Stimulated activated CD8-positive, alpha-beta memory T cell treated with anti-CD3 and anti-CD28 coated beads, Interleukin-4, amount 100 ng/mL, for 48 hours (primary cell): ENCODE measurements at regions not wholly inside any gene's neighbourhood (a gene's known extent, or its start where the extent isn't known, plus 50 kb on each side); places are given as distances from the start of the nearest gene placed in this dataset.

Source experiments
- DNase-seq: peaks from one replicate; pipeline ENCODE4 v3.0.0-alpha.2; 2020

DNA sequence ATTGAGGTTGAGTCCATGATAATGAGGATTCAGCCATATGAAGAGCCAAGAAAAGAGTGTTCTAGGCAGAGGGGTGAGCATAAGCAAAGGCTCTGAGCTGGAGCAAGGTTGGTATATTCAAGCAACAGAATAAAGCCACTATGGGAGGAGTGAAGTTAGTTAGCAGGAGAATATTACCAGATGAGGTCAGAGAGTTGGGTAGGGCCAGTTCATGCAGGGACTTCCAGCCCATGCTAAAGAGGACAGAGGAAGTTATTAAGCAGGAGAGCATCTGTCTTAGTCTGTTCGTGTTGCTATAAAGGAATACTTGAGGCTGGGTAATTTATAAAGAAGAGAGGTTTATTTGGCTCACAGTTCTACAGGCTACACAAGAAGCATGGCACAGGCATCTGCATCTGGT, 57.1 kb upstream of the ATG10 start:
- no peak for DNase-seq

DNA sequence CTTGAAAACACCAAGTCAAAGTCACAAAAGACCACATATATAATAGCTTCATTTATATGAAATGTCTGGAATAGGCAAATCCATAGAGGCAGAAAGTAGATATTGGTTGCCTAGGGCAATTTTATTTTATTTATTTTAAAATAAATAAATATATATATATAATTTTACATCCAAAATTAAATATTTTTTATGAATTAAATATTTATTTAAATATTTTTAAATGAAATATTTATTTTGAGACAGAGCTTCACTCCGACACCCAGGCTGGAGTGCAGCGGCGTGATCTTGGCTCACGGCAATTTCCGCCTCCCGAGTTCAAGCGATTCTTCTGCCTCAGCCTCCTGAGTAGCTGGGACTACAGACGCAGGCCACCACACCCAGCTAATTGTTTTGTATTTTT, 58.9 kb upstream of the ATG10 start:
- no peak for DNase-seq

DNA sequence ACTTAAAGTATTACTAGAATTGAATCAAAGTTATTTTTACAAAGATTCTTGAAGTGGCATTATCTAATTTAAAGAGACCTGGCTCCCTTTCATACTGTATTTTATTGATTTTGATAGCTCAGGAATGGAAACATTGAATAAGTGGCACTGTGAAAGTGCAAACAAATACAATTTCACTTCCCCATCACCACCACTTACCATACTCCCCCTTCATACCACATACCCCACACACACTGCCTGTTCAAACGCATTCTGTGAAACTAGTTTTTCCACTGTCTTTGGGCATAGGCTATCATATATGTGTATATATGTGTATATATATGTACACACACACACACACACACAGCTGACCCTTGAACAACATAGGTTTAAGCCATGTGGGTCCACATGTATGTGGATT, 62.1 kb upstream of the ATG10 start:
- DNase-seq: no peak

DNA sequence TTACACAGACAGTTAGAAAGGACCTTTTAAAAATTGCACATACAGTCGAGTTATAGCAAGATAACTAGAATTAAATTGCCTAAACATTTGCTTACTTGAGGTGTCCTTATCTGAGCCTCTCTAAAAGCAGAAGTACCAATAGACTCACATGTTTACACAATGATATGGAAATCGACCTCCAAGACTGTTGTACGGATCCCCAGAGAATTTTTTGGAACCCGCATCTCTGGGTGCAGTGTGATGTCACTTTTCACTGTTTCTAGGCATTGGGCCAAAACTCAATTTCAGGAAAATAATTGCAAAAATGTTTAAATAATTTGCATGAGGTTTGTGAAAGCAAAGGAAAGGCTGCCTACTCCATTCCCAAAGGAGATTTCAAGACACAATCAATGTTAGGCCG, 63.1 kb upstream of the ATG10 start:
- no peak for DNase-seq

DNA sequence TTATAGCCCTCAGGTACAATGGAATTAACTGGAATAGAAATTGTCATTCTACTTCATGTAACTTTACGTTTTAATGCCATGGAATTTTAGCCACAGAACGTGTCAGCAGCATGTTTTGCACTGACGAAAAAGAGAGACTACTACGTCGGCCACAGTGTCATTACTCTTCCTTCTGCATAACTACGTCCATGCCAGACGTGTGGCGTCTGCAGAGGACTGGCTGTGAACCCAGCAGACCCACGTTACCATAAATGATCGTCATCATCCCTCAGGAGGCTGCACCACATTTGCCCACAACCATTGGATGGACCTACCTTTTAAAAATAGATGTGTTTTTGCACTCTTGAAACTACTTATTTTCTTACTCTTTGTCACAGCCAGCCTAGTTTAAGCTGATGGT, 63.8 kb upstream of the ATG10 start:
- DNase-seq: no peak

DNA sequence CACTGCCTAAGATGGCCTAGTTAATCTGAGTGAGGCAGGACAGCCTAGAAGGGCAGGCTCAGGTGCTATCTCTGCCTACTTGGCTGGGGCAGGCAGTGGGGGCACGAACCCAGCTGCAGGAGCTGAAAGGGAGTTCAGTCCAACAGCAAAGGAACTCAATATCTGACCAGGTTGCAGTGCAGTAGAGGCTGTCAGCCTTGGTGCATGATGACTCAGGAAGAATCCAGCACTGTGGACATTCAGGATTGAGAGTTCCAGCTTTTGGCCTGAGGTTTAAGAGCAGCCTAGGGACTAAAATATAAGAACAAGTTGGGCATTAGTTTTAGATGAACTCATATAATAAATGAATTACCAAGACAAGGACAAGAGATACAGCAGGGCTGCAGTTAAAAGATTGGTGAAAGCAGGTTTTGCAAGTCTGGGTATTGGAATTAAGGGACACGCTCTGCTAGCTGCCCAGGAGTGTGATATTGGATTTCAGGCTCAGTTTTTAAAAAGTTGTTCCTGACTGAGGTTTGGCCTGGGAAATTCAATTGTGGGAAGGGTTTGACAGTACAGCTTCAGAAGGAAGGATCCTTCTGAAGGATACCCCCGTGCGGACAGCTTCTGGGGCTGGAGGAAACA, 64.7 kb upstream of the ATG10 start:
- no peak for DNase-seq

DNA sequence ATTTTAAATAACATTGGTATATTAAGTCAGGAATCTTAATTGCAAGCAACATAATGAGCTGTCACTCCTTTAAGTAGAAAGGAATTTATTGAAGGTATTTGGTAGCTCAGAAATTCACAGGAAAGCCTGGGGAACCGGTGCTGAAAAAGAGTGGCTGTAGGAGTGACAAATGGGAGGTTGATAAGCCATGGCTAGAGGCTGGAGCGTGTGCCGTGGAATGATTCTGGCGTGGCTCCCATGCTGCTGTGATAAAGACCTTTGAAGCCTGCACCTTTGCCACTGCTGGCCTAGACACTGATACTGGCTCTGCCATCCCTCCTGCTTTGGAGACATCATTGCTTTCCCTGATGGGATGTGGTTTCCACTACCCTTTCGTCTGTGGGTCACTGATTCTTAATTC, 65.7 kb upstream of the ATG10 start:
- DNase-seq: no peak

DNA sequence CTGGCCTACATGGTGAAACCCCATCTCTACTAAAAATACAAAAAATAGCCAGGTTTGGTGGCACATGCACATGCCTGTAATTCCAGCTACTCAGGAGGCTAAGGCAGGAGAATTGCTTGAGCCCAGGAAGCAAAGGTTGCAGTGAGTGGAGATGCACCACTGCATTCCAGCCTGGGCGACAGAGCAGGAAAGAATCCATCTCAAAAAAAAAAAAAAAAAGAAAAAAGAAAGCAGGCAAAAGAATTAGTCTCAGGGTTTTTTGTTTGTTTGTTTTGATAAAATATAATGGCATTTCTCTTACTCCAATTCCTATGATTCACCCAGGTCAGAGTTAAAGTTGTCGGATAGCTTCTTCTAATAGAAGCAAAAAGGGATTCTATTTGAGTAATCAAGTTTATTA, 67.0 kb upstream of the ATG10 start:
- DNase-seq: no peak

DNA sequence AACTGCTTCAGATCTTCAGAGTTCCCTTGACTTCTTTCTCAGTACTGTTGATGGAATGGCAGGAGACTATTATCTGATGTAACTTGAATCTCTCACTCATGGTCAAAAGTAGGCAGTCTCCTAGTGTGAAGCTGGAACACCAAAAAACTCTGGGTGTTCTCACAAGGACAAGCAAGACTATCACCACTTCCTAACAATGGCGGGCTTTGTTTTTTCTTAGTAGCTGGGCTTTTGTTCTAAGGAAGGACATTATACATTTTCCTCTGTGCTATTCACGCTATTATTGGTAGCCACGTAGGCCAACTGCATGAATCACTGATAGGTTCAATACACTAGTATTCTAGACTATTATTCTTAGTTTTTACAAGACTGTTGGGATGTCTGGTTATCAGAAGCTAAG, 67.7 kb upstream of the ATG10 start:
- DNase-seq: no peak

DNA sequence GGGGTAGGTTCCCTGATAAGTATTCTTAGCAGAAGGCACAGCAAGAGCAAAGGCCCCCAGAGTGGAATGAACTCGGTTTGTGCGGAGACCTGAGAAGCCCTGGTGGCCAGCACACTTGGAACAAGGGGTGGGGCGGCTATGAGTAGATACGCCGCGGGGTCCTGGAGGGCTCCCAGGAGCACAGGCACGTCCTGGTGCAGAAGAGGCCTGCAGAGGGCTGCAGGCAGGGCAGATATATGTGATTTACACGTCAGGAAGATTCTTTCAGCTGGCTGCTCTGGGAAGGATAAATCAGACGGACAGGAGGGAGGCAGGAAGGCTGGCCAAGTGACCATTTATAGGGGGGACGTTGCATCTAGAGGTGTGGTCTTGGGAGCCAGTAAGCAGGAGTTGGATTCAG, 70.2 kb upstream of the ATG10 start:
- DNase-seq: no peak

DNA sequence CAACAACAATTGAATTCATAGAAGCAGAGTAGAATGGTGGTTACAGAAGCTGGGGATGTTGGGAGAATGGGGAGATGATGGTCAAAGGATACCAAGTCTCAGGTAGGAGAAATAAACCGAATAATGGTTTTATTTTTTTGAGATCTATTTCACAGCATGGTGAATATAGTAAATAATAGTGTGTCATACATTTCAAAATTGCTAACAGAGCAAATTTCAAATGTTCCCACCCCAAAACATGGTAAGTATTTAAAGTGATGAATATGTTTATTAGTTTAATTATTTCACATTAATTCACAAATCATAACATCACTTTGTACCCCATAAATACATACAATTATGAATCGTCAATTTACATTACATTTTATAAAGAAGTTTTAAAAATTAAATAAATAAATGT, 72.7 kb upstream of the ATG10 start:
- no peak for DNase-seq

DNA sequence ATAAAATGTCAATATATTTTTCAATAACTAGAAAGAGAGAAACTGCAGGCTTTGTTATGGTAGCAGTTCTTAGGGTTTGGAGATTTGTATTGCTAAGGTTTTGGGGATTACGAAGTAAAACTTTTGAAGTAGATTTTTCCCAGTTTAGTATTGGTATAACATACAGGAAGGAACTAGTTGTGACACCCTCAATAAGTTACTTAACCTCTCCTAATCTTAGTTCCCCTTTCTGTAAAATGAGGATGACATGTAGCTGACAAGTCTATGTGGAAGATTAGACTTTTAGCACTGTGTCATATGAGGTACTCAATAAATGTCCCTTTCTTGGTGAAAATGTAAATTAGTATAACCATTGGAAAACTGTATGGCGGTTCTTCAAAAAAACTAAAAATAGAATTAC, 73.4 kb upstream of the ATG10 start:
- DNase-seq: no peak

DNA sequence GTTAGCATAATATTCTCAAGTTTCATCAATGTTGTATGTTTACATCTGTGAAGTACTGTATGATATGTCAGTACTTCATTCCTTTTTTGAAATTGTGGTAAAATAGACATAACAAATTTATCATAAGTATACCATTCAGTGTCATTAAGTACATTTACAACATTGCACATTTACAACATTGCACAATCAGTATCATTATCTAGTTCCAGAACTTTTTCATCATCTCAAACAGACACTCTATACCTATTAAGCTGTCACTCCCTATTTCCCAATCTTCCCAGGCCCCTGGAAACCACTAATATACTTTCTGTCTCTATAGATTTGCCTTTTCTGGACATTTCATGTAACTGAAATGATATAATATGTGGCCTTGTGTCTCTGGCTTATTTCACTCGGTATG, 75.1 kb upstream of the ATG10 start:
- no peak for DNase-seq

DNA sequence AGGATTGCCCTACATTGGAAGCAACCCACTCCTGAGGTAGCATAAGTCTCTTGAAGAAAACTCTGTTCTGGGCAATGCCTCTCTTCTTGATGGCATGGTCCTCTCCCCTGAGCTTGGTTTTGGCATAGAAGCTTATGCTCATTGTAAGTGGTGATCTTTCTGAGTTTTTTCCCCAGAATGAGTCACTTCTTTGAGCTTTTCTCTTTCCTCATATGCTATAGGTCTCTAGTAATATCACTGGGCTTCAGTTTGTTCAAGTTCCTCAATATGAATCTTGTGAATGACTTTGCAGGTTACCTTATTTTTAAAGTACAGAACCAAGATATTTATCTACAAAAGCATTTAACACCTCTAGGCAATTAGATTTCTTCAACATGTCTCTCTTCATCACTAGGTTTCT, 76.5 kb upstream of the ATG10 start:
- no peak for DNase-seq

DNA sequence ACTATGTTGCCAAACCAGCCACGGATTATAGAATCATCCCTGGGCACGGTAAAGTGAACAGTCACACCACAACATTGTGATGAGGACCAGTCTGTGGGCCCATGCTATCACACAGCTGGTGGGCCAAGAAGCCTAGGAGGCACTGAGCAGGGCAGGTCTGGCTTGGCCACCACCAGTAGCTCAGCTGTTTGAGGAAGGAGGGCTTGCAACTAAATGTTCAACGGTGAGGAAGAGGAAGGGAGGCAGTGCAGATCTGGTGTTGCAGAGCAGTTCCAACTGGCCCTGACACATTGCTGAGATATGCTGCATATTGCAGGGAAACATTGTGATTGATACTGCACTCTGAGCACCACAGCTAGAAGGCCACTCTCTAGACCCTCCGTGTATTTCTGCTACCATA, 77.9 kb upstream of the ATG10 start:
- DNase-seq: no peak

DNA sequence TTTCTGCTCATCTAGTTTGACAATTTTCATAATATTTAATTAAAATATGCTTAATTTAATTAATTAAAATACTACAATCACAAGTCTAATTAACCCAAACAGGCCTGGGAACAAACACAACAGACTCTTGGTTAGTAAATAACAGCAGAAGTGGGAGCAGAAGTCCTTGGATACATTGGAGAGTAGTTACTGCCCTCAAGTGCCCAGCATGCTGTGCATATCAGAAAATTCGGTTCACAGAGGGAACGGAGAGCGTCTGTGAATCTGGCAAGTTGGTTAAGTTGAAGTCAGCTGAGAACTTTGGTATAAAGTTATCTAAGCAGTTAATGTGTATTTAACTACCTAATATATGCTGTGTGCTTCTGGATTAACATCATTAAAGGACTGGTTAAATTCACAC, 87.0 kb upstream of the ATG10 start:
- DNase-seq: no peak

DNA sequence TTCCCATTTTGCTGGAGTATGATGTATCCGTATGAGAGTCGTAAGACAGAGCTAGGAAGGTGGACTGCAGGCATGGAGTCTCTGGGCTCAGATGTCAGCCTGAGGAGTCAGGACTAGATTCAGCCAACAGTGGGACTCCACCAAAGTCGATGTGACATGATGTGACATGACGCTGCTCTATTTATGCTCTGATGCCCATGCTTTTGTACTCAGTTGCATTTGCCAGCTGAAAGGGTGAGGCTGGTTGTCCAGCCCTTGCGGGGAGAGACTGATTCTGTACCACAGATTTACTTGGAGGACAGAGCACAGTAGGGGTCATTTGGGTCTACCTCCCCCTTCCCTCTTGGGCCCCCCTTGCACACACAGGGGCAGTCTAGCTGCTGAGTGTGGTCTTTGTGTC, 88.5 kb upstream of the ATG10 start:
- no peak for DNase-seq

DNA sequence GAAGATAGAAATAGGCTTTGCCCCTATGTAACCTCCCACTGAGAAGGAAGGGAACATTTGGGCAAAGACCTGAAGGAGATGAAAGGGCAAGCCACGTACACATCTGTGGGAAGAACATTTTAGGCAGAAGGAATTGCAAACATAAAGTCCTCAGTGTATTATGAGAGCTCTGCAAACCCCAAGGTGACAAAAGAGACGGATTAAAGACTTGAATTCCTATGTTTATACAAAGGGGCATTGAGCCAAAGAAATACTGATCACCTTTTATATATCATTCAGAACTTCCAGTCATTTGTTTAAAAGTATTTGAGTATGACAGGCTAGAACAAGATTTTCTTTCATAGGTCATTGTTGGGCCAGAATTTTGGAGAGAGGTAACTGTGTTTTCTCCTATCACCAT, 90.2 kb upstream of the ATG10 start:
- no peak for DNase-seq

DNA sequence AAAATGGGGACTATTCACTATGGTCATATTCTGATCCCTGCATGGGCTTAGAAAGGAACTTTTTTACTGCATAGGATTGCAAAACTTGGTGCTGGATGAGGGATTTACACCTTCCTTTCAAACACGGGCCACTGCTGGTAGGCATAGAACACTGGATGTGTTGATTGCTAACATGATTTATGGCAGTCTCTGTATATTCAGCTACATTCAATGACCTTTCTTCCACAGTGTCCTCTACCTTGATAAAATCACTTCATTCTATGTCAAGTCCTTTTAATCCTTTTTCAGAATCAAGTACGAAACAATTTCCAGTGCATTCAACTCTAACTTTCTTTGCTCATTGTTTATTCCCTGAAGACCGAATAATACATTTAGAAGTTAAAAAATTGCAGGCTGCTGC, 91.9 kb upstream of the ATG10 start:
- no peak for DNase-seq

DNA sequence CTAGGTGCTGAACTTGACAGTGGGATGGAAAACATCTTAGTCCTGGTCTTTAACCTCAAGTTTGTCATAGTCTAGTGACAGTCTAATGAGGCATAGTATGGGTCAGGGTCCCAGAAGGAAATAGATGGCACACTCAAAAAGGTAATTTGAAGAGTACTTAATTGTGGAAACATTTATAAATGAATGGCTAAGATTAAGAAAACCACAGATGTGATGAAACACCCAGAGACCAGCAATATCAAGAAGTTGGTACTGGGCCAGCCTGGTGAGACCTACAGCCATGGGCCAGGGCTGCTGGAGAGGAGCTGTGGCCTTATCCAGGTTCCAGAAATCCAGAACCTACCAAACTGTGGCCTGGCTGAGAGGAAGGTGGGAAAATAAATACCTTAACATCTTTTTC, 93.5 kb upstream of the ATG10 start:
- DNase-seq: no peak

DNA sequence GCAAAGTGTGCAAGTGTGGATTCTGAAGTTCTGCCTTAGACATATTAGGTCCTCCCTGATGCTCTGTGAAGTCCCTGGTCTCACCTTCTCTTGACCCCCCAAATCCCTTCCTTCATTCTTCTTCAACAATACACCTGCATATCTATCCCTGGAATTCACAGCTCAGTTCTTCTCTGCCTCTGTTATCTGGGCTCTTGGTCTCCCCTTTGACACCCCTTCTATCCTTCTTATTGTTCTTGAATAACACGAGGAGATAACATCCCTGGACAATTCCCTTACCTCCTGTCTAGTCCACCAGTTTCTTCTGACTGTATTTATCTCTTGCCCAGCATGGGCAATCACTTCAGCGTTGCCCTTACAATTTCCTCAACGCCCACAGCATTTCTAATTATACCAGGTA, 104.8 kb upstream of the ATG10 start:
- DNase-seq: no peak

DNA sequence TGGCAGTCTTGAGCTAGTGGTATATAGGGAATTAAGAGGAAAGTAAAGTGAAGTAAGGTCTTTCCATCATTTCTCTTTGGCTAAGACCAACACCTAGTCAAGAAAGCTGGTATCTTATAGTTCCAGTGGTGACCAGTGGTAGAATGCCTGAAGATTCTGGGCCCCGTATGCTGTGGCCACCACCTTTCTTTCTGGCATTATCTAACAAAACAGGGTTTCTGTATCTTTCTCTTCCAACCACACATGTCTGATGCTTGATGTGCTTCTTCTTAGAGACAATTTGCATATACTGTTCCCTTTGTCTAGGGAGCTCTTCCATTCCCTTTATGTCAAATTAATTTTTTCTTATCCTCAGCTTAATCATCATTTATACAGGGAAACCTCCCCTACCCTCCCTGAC, 109.9 kb upstream of the SSBP2 start:
- no peak for DNase-seq

DNA sequence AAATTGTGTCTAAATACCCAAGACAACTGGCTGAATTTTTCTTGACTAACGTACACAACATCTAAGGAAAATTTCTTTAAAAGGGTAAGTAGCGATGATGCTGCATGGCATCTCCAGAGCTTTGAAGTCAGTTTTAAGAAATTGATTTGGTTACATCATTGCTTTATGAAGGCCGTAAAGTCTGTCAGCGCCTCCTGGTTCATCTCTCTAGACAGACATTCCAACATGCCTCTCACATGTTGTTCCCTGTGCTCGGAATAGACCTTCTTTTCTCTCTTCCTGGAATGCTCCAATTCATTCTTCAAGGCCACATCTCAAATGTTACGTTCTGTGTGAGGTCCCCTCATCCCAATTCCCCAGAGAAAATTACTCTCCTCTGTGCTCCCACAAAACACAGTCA, 108.7 kb upstream of the SSBP2 start:
- DNase-seq: no peak

DNA sequence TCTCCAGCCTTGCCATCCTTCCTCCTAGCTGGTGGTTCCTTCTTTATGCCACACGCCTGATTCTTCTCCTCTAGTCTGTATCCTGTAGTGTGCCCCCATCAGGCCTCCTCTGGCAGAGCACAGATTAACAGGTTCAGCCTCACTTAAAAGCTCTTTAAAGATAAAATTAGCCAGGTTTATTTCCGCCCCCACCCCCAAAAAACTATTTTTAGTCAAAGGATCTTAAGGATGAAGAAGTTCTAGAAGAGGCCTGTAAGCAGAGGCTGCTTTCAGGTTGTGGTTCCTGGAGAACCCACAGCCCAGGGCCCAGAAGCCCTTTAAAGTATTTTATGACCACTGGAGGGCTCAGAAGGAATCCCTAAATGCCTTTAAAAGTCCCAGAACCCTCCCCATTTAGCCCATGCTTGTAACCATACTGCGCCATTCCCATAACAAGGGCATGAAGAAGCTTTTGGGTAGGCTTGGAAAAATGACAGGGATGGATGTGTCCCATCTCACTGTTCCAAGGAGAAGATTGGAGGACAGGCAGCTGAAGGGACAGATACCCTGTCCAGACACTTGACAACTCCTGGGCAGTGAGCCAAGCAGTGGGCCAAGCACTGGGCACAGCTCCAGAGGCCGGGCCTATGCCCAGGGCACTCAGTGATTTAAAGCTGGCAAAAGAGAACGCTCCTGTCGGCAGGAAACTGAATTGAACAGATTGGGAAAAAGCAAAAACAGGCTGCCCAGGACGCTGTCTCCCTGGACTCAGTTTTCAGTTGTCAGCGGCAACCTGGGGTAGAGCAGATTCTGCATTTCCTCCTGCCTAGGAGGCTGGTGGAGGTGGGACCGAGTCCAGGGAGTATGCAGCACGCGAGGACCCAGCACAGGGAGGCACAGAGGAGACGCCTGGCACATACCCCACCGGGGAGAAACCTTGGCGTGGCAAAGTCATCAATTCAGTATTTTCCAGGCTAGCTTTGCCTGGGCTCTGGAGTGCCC, 106.3 kb upstream of the SSBP2 start:
- no peak for DNase-seq

DNA sequence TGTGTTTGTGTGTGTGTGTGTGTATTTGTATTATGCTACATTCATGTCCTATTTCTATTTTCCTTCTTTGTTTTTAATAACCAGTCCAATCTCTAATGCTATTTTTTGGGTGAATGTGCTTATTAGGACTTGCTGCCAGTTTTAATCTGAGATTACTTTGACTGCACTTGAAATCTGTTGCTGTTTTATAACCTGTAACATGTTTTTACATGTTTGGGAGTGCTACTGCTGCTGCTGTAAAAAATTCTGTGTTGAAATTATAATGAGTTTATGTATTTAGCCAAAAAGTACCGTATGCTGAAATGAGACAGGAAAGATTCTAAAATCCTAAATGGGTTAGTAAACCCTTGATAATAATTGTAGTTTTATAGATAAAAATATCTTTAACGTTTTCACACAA, 104.7 kb upstream of the SSBP2 start:
- DNase-seq: no peak
